NCI-H69 (cell line): ENCODE measurements at regions not wholly inside any gene's neighbourhood (a gene's known extent, or its start where the extent isn't known, plus 50 kb on each side); places are given as distances from the start of the nearest gene placed in this dataset.

Experiments used
- DNase-seq: peaks from one replicate; lab custom pipeline; 2025; lab: John Stamatoyannopoulos, UW

- no peak for DNase-seq
Measured at GRCh38 chr4:174438711-174439110, 83.6 kb downstream of the HPGD start.

GRCh38 chr4:174437749-174438148 is 84.5 kb downstream of the HPGD start:
- DNase-seq, result no peak

GRCh38 chr4:174437324-174437723 is 85.0 kb downstream of the HPGD start:
- no peak for DNase-seq

- no peak for DNase-seq
Measured at GRCh38 chr4:174436377-174436776, 85.9 kb downstream of the HPGD start.

- DNase-seq, result no peak
Measured at GRCh38 chr4:174435974-174436373, 86.3 kb downstream of the HPGD start.

- no peak for DNase-seq
Measured at GRCh38 chr4:174434455-174434854, 87.8 kb downstream of the HPGD start.

- peak; percentile 10 for DNase-seq
Measured at GRCh38 chr4:174430576-174430975, 91.7 kb downstream of the HPGD start.

- no peak for DNase-seq
Measured at GRCh38 chr4:174429701-174430410, 92.4 kb downstream of the HPGD start.

GRCh38 chr4:174427571-174428140 is 94.6 kb downstream of the HPGD start:
- no peak for DNase-seq

GRCh38 chr4:174425669-174426068 is 96.6 kb downstream of the HPGD start:
- DNase-seq, result no peak

- peak; percentile 49 for DNase-seq
Measured at GRCh38 chr4:174423257-174423944, 98.9 kb downstream of the HPGD start.

- no peak for DNase-seq
Measured at GRCh38 chr4:174422893-174423256, 99.4 kb downstream of the HPGD start.

GRCh38 chr4:174420316-174420715 is 102.0 kb downstream of the HPGD start:
- DNase-seq, result no peak

GRCh38 chr4:174418640-174419212 is 103.6 kb downstream of the HPGD start:
- DNase-seq, result no peak

GRCh38 chr4:174408841-174409552 is 113.3 kb downstream of the HPGD start:
- DNase-seq, result peak; percentile 13

- DNase-seq, result no peak
Measured at GRCh38 chr4:174406383-174406782, 115.9 kb downstream of the HPGD start.

GRCh38 chr4:174405923-174406322 is 116.4 kb downstream of the HPGD start:
- DNase-seq, result no peak

GRCh38 chr4:174404677-174405076 is 117.6 kb downstream of the HPGD start:
- DNase-seq, result no peak

GRCh38 chr4:174403177-174403543 is 119.1 kb downstream of the HPGD start:
- no peak for DNase-seq

- no peak for DNase-seq
Measured at GRCh38 chr4:174402470-174403176, 118.9 kb downstream of the CEP44 start.

- no peak for DNase-seq
Measured at GRCh38 chr4:174401471-174402130, 117.9 kb downstream of the CEP44 start.
